NCI-H2227 (cell line): ENCODE measurements at regions not wholly inside any gene's neighbourhood (a gene's known extent, or its start where the extent isn't known, plus 50 kb on each side); places are given as distances from the start of the nearest gene placed in this dataset.
"Not testable (repeated sequence)": the region's sequence is repeated elsewhere in the genome, so short reads cannot be mapped to it uniquely, and the experiment has no call there.

ENCODE experiments used
- DNase-seq: peaks from one replicate; lab custom pipeline; 2025; ENCODE audit not compliant: unreplicated experiment; lab: John Stamatoyannopoulos, UW

GRCh38 chr7:119681336-119681735 is 591.6 kb upstream of the KCND2 start:
- DNase-seq: no peak

GRCh38 chr7:119684763-119685162 is 588.2 kb upstream of the KCND2 start:
- DNase-seq: no peak

GRCh38 chr7:119685906-119686305 is 587.1 kb upstream of the KCND2 start:
- DNase-seq: no peak

GRCh38 chr7:119688831-119689230 is 584.1 kb upstream of the KCND2 start:
- DNase-seq: no peak

- no peak for DNase-seq
Measured at GRCh38 chr7:119692541-119692940, 580.4 kb upstream of the KCND2 start.

GRCh38 chr7:119694506-119694905 is 578.5 kb upstream of the KCND2 start:
- DNase-seq: no peak

GRCh38 chr7:119696336-119696735 is 576.6 kb upstream of the KCND2 start:
- no peak for DNase-seq

- no peak for DNase-seq
Measured at GRCh38 chr7:119703895-119704294, 569.1 kb upstream of the KCND2 start.

- no peak for DNase-seq
Measured at GRCh38 chr7:119706608-119707007, 566.4 kb upstream of the KCND2 start.

GRCh38 chr7:119708891-119709290 is 564.1 kb upstream of the KCND2 start:
- DNase-seq: no peak

GRCh38 chr7:119711104-119711503 is 561.9 kb upstream of the KCND2 start:
- DNase-seq: no peak

GRCh38 chr7:119712886-119713462 is 560.0 kb upstream of the KCND2 start:
- no peak for DNase-seq

- DNase-seq: no peak
Measured at GRCh38 chr7:119713606-119714005, 559.4 kb upstream of the KCND2 start.

GRCh38 chr7:119720541-119720940 is 552.4 kb upstream of the KCND2 start:
- DNase-seq: no peak

GRCh38 chr7:119724041-119724792 is 548.8 kb upstream of the KCND2 start:
- no peak for DNase-seq

GRCh38 chr7:119733127-119733879 is 539.7 kb upstream of the KCND2 start:
- DNase-seq: no peak

GRCh38 chr7:119737390-119737789 is 535.6 kb upstream of the KCND2 start:
- DNase-seq: no peak

GRCh38 chr7:119745280-119745679 is 527.7 kb upstream of the KCND2 start:
- DNase-seq: not testable (repeated sequence)

- no peak for DNase-seq
Measured at GRCh38 chr7:119748251-119748860, 524.6 kb upstream of the KCND2 start.

GRCh38 chr7:119748991-119749390 is 524.0 kb upstream of the KCND2 start:
- DNase-seq: no peak

- no peak for DNase-seq
Measured at GRCh38 chr7:119756687-119757086, 516.3 kb upstream of the KCND2 start.

GRCh38 chr7:119758254-119758653 is 514.7 kb upstream of the KCND2 start:
- DNase-seq: no peak
